SK-N-SH (cell line): ENCODE measurements at regions not wholly inside any gene's neighbourhood (a gene's known extent, or its start where the extent isn't known, plus 50 kb on each side); places are given as distances from the start of the nearest gene placed in this dataset.

Experiments
- CTCF ChIA-PET: fragments of 300-600, 350-600 bp; formaldehyde crosslinking; extraction: SDS; loops from one replicate; lab custom pipeline; 2021; lab: Yijun Ruan, JAX
- POLR2A ChIA-PET: fragments of 350-600 bp; sonication (Branson Sonifier 250); formaldehyde crosslinking; extraction: SDS; loops from one replicate; lab custom pipeline; 2020; ENCODE audit warnings: antibody characterized with exemption, inconsistent platforms; lab: Yijun Ruan, JAX
- DNase-seq: peaks from one replicate; pipeline ENCODE4 v3.0.0; 2012
- H2AFZ ChIP-seq: fragments of 200-600 bp; sonication (generic); 2 replicates; pipeline ENCODE4 v1.8.1; 2016; ENCODE audit warnings: antibody characterized with exemption, mild to moderate bottlenecking, low read depth
- H3F3A ChIP-seq: fragments of 200-600 bp; sonication (generic); replicated peaks from 2 replicates; pipeline ENCODE3; 2016; ENCODE audit warnings: antibody characterized with exemption, mild to moderate bottlenecking; ENCODE audit not compliant: insufficient read depth
- H3K27ac ChIP-seq, 2 experiments: fragments of 200-500 bp in 1 of 2; fragments of 200-600 bp in 1 of 2; sonication (Bioruptor generic) in 1 of 2; sonication (generic), shearing (Covaris generic) in 1 of 2; 2 replicates each; pipeline versions ENCODE4 v1.5.1 to v1.6.1; 2014 to 2016; ENCODE audit warnings: low read depth in 2 of 2, inconsistent platforms in 1 of 2, low read length in 1 of 2, mild to moderate bottlenecking in 1 of 2, mixed read lengths in 1 of 2
- H3K27me3 ChIP-seq: fragments of 200-600 bp; sonication (generic), shearing (Covaris generic); 2 replicates; pipeline ENCODE4 v1.6.1; 2016; ENCODE audit warnings: mixed run types; ENCODE audit not compliant: insufficient read depth
- H3K36me3 ChIP-seq, 2 experiments: fragments of 200-500 bp in 1 of 2; fragments of 200-600 bp in 1 of 2; sonication (Bioruptor generic) in 1 of 2; sonication (generic) in 1 of 2; replicated peaks in 1 of 2; 2 replicates each; pipeline versions ENCODE3 to v1.5.1; 2014 to 2016; ENCODE audit warnings: low read length in 1 of 2, mild to moderate bottlenecking in 1 of 2; ENCODE audit not compliant: insufficient read depth in 2 of 2, control insufficient read depth in 1 of 2
- H3K4me1 ChIP-seq, 2 experiments: fragments of 200-500 bp in 1 of 2; fragments of 200-600 bp in 1 of 2; sonication (Bioruptor generic) in 1 of 2; sonication (generic), shearing (Covaris generic) in 1 of 2; 2 replicates each; pipeline versions ENCODE4 v1.5.1 to v1.6.1; 2014 to 2016; ENCODE audit warnings: low read depth in 1 of 2, low read length in 1 of 2, mixed run types in 1 of 2; ENCODE audit not compliant: insufficient read depth in 2 of 2, control insufficient read depth in 1 of 2
- H3K4me2 ChIP-seq: fragments of 200-600 bp; sonication (generic), shearing (Covaris generic); 2 replicates; pipeline ENCODE4 v1.6.1; 2017; ENCODE audit warnings: mixed run types
- H3K4me3 ChIP-seq, 2 experiments: fragments of 200-500 bp in 1 of 2; fragments of 200-600 bp in 1 of 2; sonication (Bioruptor generic) in 1 of 2; sonication (generic), shearing (Covaris generic) in 1 of 2; 2 replicates each; pipeline versions ENCODE4 v1.5.1 to v1.8.1; 2014 to 2016; ENCODE audit warnings: low read depth in 2 of 2, inconsistent platforms in 1 of 2, low read length in 1 of 2, mild to moderate bottlenecking in 1 of 2, mixed read lengths in 1 of 2, moderate library complexity in 1 of 2
- H3K79me2 ChIP-seq: fragments of 200-600 bp; sonication (generic); 2 replicates; pipeline ENCODE4 v1.8.1; 2017; ENCODE audit warnings: mild to moderate bottlenecking; ENCODE audit not compliant: insufficient read depth
- H3K9ac ChIP-seq: fragments of 200-600 bp; sonication (generic); 2 replicates; pipeline ENCODE4 v1.6.1; 2017; ENCODE audit warnings: mixed run types
- H3K9me2 ChIP-seq: fragments of 200-600 bp; sonication (generic); 2 replicates; pipeline ENCODE4 v1.6.1; 2017; ENCODE audit warnings: mixed run types
- H3K9me3 ChIP-seq: fragments of 200-600 bp; sonication (generic); 2 replicates; pipeline ENCODE4 v1.6.1; 2017; ENCODE audit warnings: mixed run types, mild to moderate bottlenecking, moderate library complexity
- H4K20me1 ChIP-seq: fragments of 200-600 bp; sonication (generic); 2 replicates; pipeline ENCODE4 v1.6.1; 2017; ENCODE audit warnings: mild to moderate bottlenecking, mixed run types; ENCODE audit not compliant: insufficient read depth
- CHD2 ChIP-seq: fragments of 150-350 bp; IDR thresholded peaks from 2 replicates; pipeline ENCODE4 v1.6.1; 2018; ENCODE audit warnings: low read length; ENCODE audit not compliant: partially characterized antibody
- CTCF ChIP-seq: fragments of 200-600 bp; sonication (generic); IDR thresholded peaks from 2 replicates; pipeline ENCODE4 v1.6.1; 2017; ENCODE audit warnings: antibody characterized with exemption, mild to moderate bottlenecking, moderate library complexity
- ELF1 ChIP-seq: IDR thresholded peaks from 2 replicates; pipeline ENCODE4 v1.4.0; 2012
- EP300 ChIP-seq, 2 experiments: IDR thresholded peaks; 2 replicates each; pipeline versions ENCODE4 v1.4.0 to v1.6.1; 2012; ENCODE audit warnings: borderline replicate concordance in 1 of 2, low read depth in 1 of 2, low read length in 1 of 2
- FOXJ3 ChIP-seq: sonication (generic); formaldehyde crosslinking; IDR thresholded peaks from 2 replicates; pipeline ENCODE4 v1.5.1; 2020; ENCODE audit warnings: mild to moderate bottlenecking, missing genetic modification reagents
- FOXM1 ChIP-seq: IDR thresholded peaks from 2 replicates; pipeline ENCODE4 v1.4.0; 2012; ENCODE audit warnings: low read depth, mild to moderate bottlenecking
- GABPA ChIP-seq: IDR thresholded peaks from 2 replicates; pipeline ENCODE4 v1.4.0; 2012; ENCODE audit warnings: low read depth, mild to moderate bottlenecking
- GATA2 ChIP-seq: sonication (generic); formaldehyde crosslinking; IDR thresholded peaks from 2 replicates; pipeline ENCODE4 v1.5.0; 2020; ENCODE audit warnings: mild to moderate bottlenecking, missing genetic modification reagents
- JUND ChIP-seq: IDR thresholded peaks from 2 replicates; pipeline ENCODE4 v1.4.0; 2012
- MEF2A ChIP-seq: IDR thresholded peaks from 2 replicates; pipeline ENCODE4 v1.4.0; 2012; ENCODE audit warnings: low read depth, borderline replicate concordance
- MXI1 ChIP-seq: IDR thresholded peaks from 2 replicates; pipeline ENCODE4 v1.6.1; 2012; ENCODE audit warnings: mild to moderate bottlenecking, low read depth, low read length, improper control_type of control experiment
- PBX3 ChIP-seq: IDR thresholded peaks from 2 replicates; pipeline ENCODE4; 2012
- RFX5 ChIP-seq: IDR thresholded peaks from 2 replicates; pipeline ENCODE4 v1.6.1; 2012; ENCODE audit warnings: mild to moderate bottlenecking, improper control_type of control experiment, low read length
- SIN3A ChIP-seq: IDR thresholded peaks from 2 replicates; pipeline ENCODE4 v1.6.1; 2012; ENCODE audit warnings: low read depth, mild to moderate bottlenecking, low read length, moderate library complexity, borderline replicate concordance
- SMC3 ChIP-seq: IDR thresholded peaks from 2 replicates; pipeline ENCODE4 v1.6.1; 2012; ENCODE audit warnings: low read depth, low read length, improper control_type of control experiment
- TAF1 ChIP-seq: IDR thresholded peaks from 2 replicates; pipeline ENCODE4 v1.6.1; 2012; ENCODE audit warnings: low read depth, mild to moderate bottlenecking, low read length, moderate library complexity, borderline replicate concordance
- TCF12 ChIP-seq: IDR thresholded peaks from 2 replicates; pipeline ENCODE4 v1.4.0; 2012
- TEAD4 ChIP-seq: IDR thresholded peaks from 2 replicates; pipeline ENCODE4 v1.4.0; 2012; ENCODE audit warnings: mild to moderate bottlenecking, borderline replicate concordance; ENCODE audit not compliant: insufficient read depth
- USF1 ChIP-seq: IDR thresholded peaks from 2 replicates; pipeline ENCODE4 v1.4.0; 2012; ENCODE audit warnings: low read depth, borderline replicate concordance
- WGBS: methylation state at CpG from one replicate; pipeline ENCODE4 v1.1.6; 2017; ENCODE audit warnings: low lambda C conversion rate; 5-methylcytosine and 5-hydroxymethylcytosine counted together
- TF ChIP-seq, protein P1 (sequence below): IDR thresholded peaks from 2 replicates; pipeline ENCODE4 v1.4.0; 2012; ENCODE audit warnings: low read depth, borderline replicate concordance

DNA sequence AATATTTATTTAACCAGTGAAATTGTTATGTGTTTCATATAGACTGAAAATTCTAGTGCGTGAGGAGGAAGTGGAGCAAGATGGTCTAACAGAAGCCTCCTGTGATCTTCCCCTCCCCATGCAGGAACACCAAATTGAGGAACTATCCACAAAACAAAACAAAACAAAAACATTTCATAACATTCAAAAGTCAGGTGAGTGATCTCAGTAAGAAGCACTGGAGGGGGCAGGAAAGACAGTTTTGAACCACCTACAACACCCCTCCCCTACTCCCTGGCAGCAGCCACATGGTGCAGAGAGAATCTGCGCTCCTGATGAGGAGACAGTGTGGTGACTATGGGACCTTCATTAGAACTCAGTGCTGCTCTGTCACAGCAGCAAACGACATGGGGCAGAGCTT, 221.9 kb upstream of the SEMA3C start:
- no peak overlapping the region for H3K9ac ChIP-seq
- ChIA-PET CTCF (interaction anchor here (0.9 kb wide), 1 partner anchor 55 kb away, joined by 3 read pairs; no protein-coding TSS in a partner anchor), POLR2A (interaction anchor here (0.5 kb wide), 1 partner anchor 11 kb away, joined by 3 read pairs; no protein-coding TSS in a partner anchor)
- H3K79me2 ChIP-seq, result no peaks in the 10 kb centered on the region
- no peak overlapping the region for H3K27ac ChIP-seq
- H3K9me3 ChIP-seq, result no peaks in the 10 kb centered on the region
- H4K20me1 ChIP-seq, result no peaks in the 10 kb centered on the region
- no peaks in the 10 kb centered on the region; a peak in 1 of 4 replicates for H3K4me1 ChIP-seq
- no peak overlapping the region for H3K4me2 ChIP-seq
- WGBS, result 92% methylated on average over 3 of the region's 3 CpGs
- H3K9me2 ChIP-seq, result no peaks in the 10 kb centered on the region; the same call in 1 of the 2 replicates
- no peaks in the 10 kb centered on the region for H3F3A ChIP-seq
- TF ChIP-seq SIN3A (no peak), GATA2 (CRISPR knock-in tag) (no peak), CTCF (no peak), PBX3 (no peak), JUND (no peak), TAF1 (no peak), USF1 (no peak), TEAD4 (no peak), CHD2 (no peak), MEF2A (no peak), GABPA (no peak), SMC3 (no peak), EP300 (IDR thresholded peaks at IDR 0.05; ENCODE audit: borderline replicate concordance in 1 of 2, low read depth in 1 of 2, low read length in 1 of 2) (no peak), MXI1 (no peak), FOXJ3 (CRISPR knock-in tag) (no peak), ELF1 (no peak), TCF12 (no peak), FOXM1 (no peak), RFX5 (no peak)
- TF ChIP-seq, protein P1, sequence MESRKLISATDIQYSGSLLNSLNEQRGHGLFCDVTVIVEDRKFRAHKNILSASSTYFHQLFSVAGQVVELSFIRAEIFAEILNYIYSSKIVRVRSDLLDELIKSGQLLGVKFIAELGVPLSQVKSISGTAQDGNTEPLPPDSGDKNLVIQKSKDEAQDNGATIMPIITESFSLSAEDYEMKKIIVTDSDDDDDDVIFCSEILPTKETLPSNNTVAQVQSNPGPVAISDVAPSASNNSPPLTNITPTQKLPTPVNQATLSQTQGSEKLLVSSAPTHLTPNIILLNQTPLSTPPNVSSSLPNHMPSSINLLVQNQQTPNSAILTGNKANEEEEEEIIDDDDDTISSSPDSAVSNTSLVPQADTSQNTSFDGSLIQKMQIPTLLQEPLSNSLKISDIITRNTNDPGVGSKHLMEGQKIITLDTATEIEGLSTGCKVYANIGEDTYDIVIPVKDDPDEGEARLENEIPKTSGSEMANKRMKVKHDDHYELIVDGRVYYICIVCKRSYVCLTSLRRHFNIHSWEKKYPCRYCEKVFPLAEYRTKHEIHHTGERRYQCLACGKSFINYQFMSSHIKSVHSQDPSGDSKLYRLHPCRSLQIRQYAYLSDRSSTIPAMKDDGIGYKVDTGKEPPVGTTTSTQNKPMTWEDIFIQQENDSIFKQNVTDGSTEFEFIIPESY, result no peak
- H3K36me3 ChIP-seq, result no peaks in the 10 kb centered on the region
- H3K4me3 ChIP-seq, result no peak overlapping the region
- H2AFZ ChIP-seq, result no peak overlapping the region
- DNase-seq, result peak; percentile 14
- no peaks in the 10 kb centered on the region for H3K27me3 ChIP-seq
